Endodermal cell (in vitro differentiated cells): ENCODE measurements at regions not wholly inside any gene's neighbourhood (a gene's known extent, or its start where the extent isn't known, plus 50 kb on each side); places are given as distances from the start of the nearest gene placed in this dataset.

ENCODE experiments used
- DNase-seq: peaks from one replicate; pipeline ENCODE4 v3.0.0-alpha.2; 2017
- H3K27ac ChIP-seq: 2 replicates; pipeline ENCODE4 v1.5.1; 2013; ENCODE audit warnings: mild to moderate bottlenecking, low read depth, low read length, moderate library complexity
- H3K27me3 ChIP-seq: 2 replicates; pipeline ENCODE4 v1.6.1; 2013; ENCODE audit warnings: mild to moderate bottlenecking, low read length, moderate library complexity; ENCODE audit not compliant: insufficient read depth, control insufficient read depth, poor library complexity, severe bottlenecking
- H3K36me3 ChIP-seq: 2 replicates; pipeline ENCODE4 v1.7.0; 2013; ENCODE audit warnings: mild to moderate bottlenecking, low read length, moderate library complexity; ENCODE audit not compliant: control insufficient read depth, insufficient read depth
- H3K4me1 ChIP-seq: one replicate; pipeline ENCODE4 v1.7.0; 2013; ENCODE audit warnings: low read length; ENCODE audit not compliant: control insufficient read depth, insufficient read depth
- H3K4me3 ChIP-seq: 2 replicates; pipeline ENCODE4 v1.5.1; 2013; ENCODE audit warnings: mild to moderate bottlenecking, low read length, moderate library complexity
- H3K9ac ChIP-seq: 2 replicates; pipeline ENCODE4 v1.6.1; 2013; ENCODE audit warnings: mild to moderate bottlenecking, low read length, moderate library complexity; ENCODE audit not compliant: poor library complexity, severe bottlenecking; ENCODE audit errors: extremely low read depth
- H3K9me3 ChIP-seq: 2 replicates; pipeline ENCODE4 v1.6.1; 2013; ENCODE audit warnings: mild to moderate bottlenecking, low read length, moderate library complexity; ENCODE audit not compliant: control insufficient read depth
- H3K27ac Mint-ChIP-seq: 2 replicates; pipeline ENCODE4 v1.8.0; 2020; ENCODE audit warnings: mixed read lengths
- H3K27me3 Mint-ChIP-seq: 2 replicates; pipeline ENCODE4 v1.8.0; 2021; ENCODE audit warnings: mild to moderate bottlenecking, mixed read lengths; ENCODE audit not compliant: insufficient read depth
- H3K36me3 Mint-ChIP-seq: 2 replicates; pipeline ENCODE4 v1.8.0; 2020; ENCODE audit warnings: low read depth, mixed read lengths
- H3K4me1 Mint-ChIP-seq: 2 replicates; pipeline ENCODE4 v1.8.0; 2020; ENCODE audit warnings: mixed read lengths
- H3K4me3 Mint-ChIP-seq: 2 replicates; pipeline ENCODE4 v1.8.0; 2020; ENCODE audit warnings: mild to moderate bottlenecking, moderate library complexity, mixed read lengths
- H3K9me3 Mint-ChIP-seq: 2 replicates; pipeline ENCODE4 v1.8.0; 2020; ENCODE audit warnings: mild to moderate bottlenecking, mixed read lengths
- CTCF ChIP-seq: fragments of 200-600 bp; sonication (generic); conservative IDR thresholded peaks from 2 replicates; pipeline ENCODE4 v1.5.0; 2021; ENCODE audit warnings: antibody characterized with exemption, mild to moderate bottlenecking
- WGBS, 2 experiments: methylation state at CpG; one replicate each; pipeline versions ENCODE4 v1.1.5 to v1.1.7; 2013; ENCODE audit warnings: missing lambda C conversion rate in 2 of 2, mixed read lengths in 1 of 2; ENCODE audit not compliant: insufficient coverage in 1 of 2, insufficient read length in 1 of 2; 5-methylcytosine and 5-hydroxymethylcytosine counted together

GRCh38 chr2:238518172-238518820 lies 91.6 kb downstream of the ASB1 start:
- Histone ChIP-seq H3K27ac (no peak overlapping the region), H3K36me3 (no peaks in the 10 kb centered on the region), H3K9ac (no peak overlapping the region), H3K4me3 (no peak overlapping the region), H3K4me1 (no peaks in the 10 kb centered on the region), H3K27me3 (no peaks in the 10 kb centered on the region), H3K9me3 (no peaks in the 10 kb centered on the region)
- H3K27ac Mint-ChIP-seq, result no peak overlapping the region
- H3K36me3 Mint-ChIP-seq, result no peaks in the 10 kb centered on the region
- peaks cover 16% of the 10 kb centered on the region for H3K9me3 Mint-ChIP-seq
- peaks cover 3% of the 10 kb centered on the region for H3K27me3 Mint-ChIP-seq
- no peaks in the 10 kb centered on the region for H3K4me1 Mint-ChIP-seq
- no peak for DNase-seq
- no peak overlapping the region for H3K4me3 Mint-ChIP-seq
- TF ChIP-seq CTCF, result no peak
- WGBS, 2 experiments, result 92 to 95% methylated on average over 19 to 20 of the region's 20 CpGs

- Mint-ChIP-seq H3K27me3 (peaks cover 3% of the 10 kb centered on the region), H3K36me3 (no peaks in the 10 kb centered on the region), H3K4me1 (no peaks in the 10 kb centered on the region), H3K9me3 (peaks cover 16% of the 10 kb centered on the region), H3K27ac (no peak overlapping the region), H3K4me3 (no peak overlapping the region)
- Histone ChIP-seq H3K9ac (no peak overlapping the region), H3K36me3 (no peaks in the 10 kb centered on the region), H3K4me3 (no peak overlapping the region), H3K4me1 (no peaks in the 10 kb centered on the region), H3K9me3 (no peaks in the 10 kb centered on the region), H3K27me3 (no peaks in the 10 kb centered on the region), H3K27ac (no peak overlapping the region)
- WGBS, 2 experiments, result 89 to 92% methylated on average over 6 to 7 of the region's 7 CpGs
- DNase-seq, result no peak
- no peak for TF ChIP-seq CTCF
Measured at GRCh38 chr2:238518821-238519186, 92.1 kb downstream of the ASB1 start.

- Mint-ChIP-seq H3K4me3 (no peak overlapping the region), H3K27ac (no peak overlapping the region), H3K4me1 (no peaks in the 10 kb centered on the region), H3K9me3 (peaks cover 16% of the 10 kb centered on the region), H3K36me3 (no peaks in the 10 kb centered on the region), H3K27me3 (peaks cover 2% of the 10 kb centered on the region)
- 95 to 100% methylated on average over 1 of the region's 1 CpG for WGBS, 2 experiments
- no peak for TF ChIP-seq CTCF
- Histone ChIP-seq H3K4me1 (no peaks in the 10 kb centered on the region), H3K36me3 (no peaks in the 10 kb centered on the region), H3K27ac (no peak overlapping the region), H3K9ac (no peak overlapping the region), H3K27me3 (no peaks in the 10 kb centered on the region), H3K4me3 (no peak overlapping the region), H3K9me3 (no peaks in the 10 kb centered on the region)
- DNase-seq, result no peak
Measured at GRCh38 chr2:238520359-238520886, 93.7 kb downstream of the ASB1 start.
